HFF-Myc (cell line): ENCODE measurements at regions not wholly inside any gene's neighbourhood (a gene's known extent, or its start where the extent isn't known, plus 50 kb on each side); places are given as distances from the start of the nearest gene placed in this dataset.

Experiments
- DNase-seq: peaks from one replicate; pipeline ENCODE4 v3.0.0-alpha.2; 2011; ENCODE audit warnings: low read depth; ENCODE audit errors: extremely low read depth
- H3K4me3 ChIP-seq: replicated peaks from 2 replicates; pipeline ENCODE4 v1.5.1; 2011; ENCODE audit warnings: low read depth, mild to moderate bottlenecking, control low read depth, low read length
- TF ChIP-seq, protein P1 (sequence below): IDR thresholded peaks from 2 replicates; pipeline ENCODE4 v1.5.1; 2012; ENCODE audit warnings: mild to moderate bottlenecking, low read depth, low read length, control low read depth; ENCODE audit errors: missing control alignments

GRCh38 chrX:7414753-7415152, 266.8 kb upstream of the PUDP start:
- TF ChIP-seq, protein P1, sequence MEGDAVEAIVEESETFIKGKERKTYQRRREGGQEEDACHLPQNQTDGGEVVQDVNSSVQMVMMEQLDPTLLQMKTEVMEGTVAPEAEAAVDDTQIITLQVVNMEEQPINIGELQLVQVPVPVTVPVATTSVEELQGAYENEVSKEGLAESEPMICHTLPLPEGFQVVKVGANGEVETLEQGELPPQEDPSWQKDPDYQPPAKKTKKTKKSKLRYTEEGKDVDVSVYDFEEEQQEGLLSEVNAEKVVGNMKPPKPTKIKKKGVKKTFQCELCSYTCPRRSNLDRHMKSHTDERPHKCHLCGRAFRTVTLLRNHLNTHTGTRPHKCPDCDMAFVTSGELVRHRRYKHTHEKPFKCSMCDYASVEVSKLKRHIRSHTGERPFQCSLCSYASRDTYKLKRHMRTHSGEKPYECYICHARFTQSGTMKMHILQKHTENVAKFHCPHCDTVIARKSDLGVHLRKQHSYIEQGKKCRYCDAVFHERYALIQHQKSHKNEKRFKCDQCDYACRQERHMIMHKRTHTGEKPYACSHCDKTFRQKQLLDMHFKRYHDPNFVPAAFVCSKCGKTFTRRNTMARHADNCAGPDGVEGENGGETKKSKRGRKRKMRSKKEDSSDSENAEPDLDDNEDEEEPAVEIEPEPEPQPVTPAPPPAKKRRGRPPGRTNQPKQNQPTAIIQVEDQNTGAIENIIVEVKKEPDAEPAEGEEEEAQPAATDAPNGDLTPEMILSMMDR, result no peak

DNA sequence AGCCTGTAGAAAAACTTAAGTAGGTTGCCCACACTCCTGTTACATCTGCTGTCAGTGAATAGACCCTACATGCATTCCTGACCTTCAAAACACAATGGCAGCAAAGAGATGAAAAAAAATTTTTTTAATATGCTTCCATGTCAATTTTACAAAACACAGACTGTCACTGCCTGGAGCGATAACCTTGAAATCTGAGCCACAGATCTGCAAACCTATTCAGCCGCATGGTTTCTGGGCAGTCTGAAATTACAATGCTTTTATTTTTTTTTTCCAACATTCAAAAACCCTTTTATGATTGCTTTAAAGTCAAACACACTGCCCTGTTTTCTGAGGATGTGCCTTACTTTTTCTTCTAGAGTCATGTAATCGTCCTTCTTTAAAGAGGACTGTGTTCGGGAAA, 264.9 kb upstream of the PUDP start:
- TF ChIP-seq, protein P1, result no peak
- DNase-seq, result no peak
- H3K4me3 ChIP-seq, result no peak overlapping the region

More at GRCh38 chrX:7414753-7415152, 266.8 kb upstream of the PUDP start:
- no peak overlapping the region for H3K4me3 ChIP-seq
- no peak for DNase-seq

DNA sequence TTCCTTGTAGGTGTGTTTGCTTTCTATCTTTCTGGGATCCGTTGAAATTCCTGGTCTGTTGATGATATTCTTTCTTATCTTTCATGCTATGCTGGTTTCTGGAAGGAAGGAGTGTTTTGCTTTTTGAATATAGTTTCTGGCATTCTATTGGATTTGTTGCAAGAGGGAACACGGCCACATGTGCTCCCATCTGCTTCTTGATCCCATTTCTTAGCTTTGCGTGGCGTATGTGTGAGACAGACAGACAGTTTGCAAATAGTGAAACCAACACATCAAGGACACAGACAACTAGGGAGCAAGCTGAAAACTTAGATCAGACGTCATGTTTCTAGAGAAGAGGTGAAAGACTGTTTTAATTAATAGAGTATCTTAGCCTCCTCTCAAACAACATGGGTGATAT, 261.9 kb upstream of the PUDP start:
- DNase-seq, result no peak
- TF ChIP-seq, protein P1, result no peak
- H3K4me3 ChIP-seq, result no peak overlapping the region

GRCh38 chrX:7399373-7399772, 251.4 kb upstream of the PUDP start:
- no peak for DNase-seq
- TF ChIP-seq, protein P1, result no peak
- H3K4me3 ChIP-seq, result no peak overlapping the region

DNA sequence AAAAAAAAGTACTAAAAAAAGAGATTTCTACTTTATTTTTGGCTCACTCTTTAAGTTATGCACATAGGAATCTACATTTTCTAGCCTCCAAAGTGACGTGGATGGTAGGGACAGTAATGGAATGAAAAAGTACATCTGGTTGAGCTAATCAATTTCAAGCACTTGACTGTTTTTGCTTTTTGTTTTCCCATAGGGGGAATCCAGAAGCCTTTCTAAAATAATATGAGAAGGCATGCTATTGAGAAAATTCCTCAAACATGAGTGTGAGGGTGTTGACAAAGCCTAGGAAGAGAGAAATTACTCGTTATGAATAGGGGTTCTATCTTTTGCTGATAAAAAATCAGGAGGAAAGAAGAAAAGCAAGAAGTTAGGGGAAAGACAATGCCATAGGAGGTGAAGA, 242.5 kb upstream of the PUDP start:
- TF ChIP-seq, protein P1, result no peak
- no peak overlapping the region for H3K4me3 ChIP-seq
- DNase-seq, result no peak

GRCh38 chrX:7389576-7389975, 241.6 kb upstream of the PUDP start:
- H3K4me3 ChIP-seq, result no peak overlapping the region
- TF ChIP-seq, protein P1, result no peak
- no peak for DNase-seq

GRCh38 chrX:7385131-7385530, 237.2 kb upstream of the PUDP start:
- H3K4me3 ChIP-seq, result no peak overlapping the region
- no peak for DNase-seq
- TF ChIP-seq, protein P1, result no peak
